ENCODE measurements at regions not wholly inside any gene's neighbourhood (a gene's known extent, or its start where the extent isn't known, plus 50 kb on each side); places are given as distances from the start of the nearest gene placed in this dataset.

DNA sequence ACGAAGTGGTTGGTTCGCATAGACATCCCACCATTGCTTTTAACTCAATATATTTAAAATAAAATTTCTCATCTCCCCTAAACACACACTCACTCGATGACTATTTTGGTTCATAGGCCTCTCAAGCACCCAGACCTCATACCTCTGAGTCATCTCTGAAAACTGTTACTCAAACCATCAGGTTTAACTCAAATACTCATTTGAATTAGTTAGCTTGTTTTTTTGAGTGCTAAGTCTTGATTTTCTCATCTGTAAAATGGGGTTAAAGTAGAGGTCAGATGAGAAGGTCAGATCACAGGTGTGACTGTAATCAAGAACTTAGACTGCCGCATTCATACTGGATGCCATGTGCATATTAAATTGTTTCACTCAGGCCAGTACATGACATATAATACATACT lies 243.9 kb upstream of the TENT5A start:
- TF ChIP-seq CTCF (IDR thresholded peaks at IDR 0.05) (no peak), POLR2A (IDR thresholded peaks at IDR 0.05) (no peak)
